ENCODE measurements at regions not wholly inside any gene's neighbourhood (a gene's known extent, or its start where the extent isn't known, plus 50 kb on each side); places are given as distances from the start of the nearest gene placed in this dataset.

GRCh38 chr5:105874316-105874715 lies 1796.4 kb downstream of the EFNA5 start:
- TF ChIP-seq CTCF (IDR thresholded peaks at IDR 0.05; ENCODE audit: low read length) (no peak), EZH2 (IDR thresholded peaks at IDR 0.05; ENCODE audit: borderline replicate concordance, low read length) (no peak)
